ENCODE measurements at regions not wholly inside any gene's neighbourhood (a gene's known extent, or its start where the extent isn't known, plus 50 kb on each side); places are given as distances from the start of the nearest gene placed in this dataset.

DNA sequence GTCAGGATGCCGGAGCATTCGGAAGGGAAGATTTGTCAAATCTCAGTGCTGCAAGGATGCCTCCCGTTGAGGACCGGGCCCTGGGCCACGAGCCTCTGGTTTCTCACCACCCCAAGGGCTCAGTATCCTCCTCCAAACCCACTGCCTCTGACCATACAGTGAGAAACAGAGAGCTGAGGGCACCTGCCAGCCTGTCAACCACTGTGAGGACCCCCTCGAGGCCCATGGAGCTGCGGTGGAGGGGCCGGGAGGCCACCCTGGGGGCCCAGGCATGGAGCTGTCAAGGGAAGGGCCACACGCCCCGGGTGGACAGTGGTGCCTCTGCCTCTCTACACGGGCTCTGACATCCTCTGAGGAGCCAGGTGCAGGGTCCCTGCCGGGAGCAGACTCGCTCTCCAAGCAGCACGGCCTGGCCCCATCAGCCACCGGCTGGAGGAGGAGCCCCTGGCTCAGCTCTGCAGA lies 248.0 kb upstream of the TCERG1L start:
- H2AFZ ChIP-seq = no peak overlapping the region
- H3K79me2 ChIP-seq = no peaks in the 10 kb centered on the region
- H3K9me2 ChIP-seq (replicated peaks; ENCODE audit: insufficient read depth) = no peaks in the 10 kb centered on the region
- H3K27me3 ChIP-seq = peaks cover 11% of the 10 kb centered on the region
- H3K27ac ChIP-seq = no peak overlapping the region
- H4K20me1 ChIP-seq (ENCODE audit: insufficient read depth, poor library complexity, severe bottlenecking) = no peaks in the 10 kb centered on the region
- TF ChIP-seq EZH2 (IDR thresholded peaks at IDR 0.05; ENCODE audit: borderline replicate concordance) (no peak), EZH2phosphoT487 (IDR thresholded peaks at IDR 0.05; ENCODE audit: low read depth, severe bottlenecking, unreplicated experiment) (no peak), CTCF (IDR thresholded peaks at IDR 0.05; ENCODE audit: poor library complexity) (no peak)
- WGBS (ENCODE audit: low lambda C conversion rate, missing lambda C conversion rate) = 86% methylated on average over 15 of the region's 15 CpGs
- no peaks in the 10 kb centered on the region for H3K9me3 ChIP-seq (ENCODE audit: low read depth)
- H3K36me3 ChIP-seq (replicated peaks; ENCODE audit: insufficient read depth, low read depth) = no peaks in the 10 kb centered on the region
- no peak overlapping the region for H3K4me3 ChIP-seq
- H3K4me1 ChIP-seq (ENCODE audit: insufficient read depth) = no peaks in the 10 kb centered on the region
- DNase-seq (ENCODE audit: low spot score) = no peak
- H3K4me2 ChIP-seq = no peak overlapping the region

- Histone ChIP-seq H3K36me3 (replicated peaks; ENCODE audit: insufficient read depth, low read depth) (no peaks in the 10 kb centered on the region), H3K27ac (no peak overlapping the region), H3K79me2 (no peaks in the 10 kb centered on the region), H3K27me3 (peaks cover 11% of the 10 kb centered on the region), H3K9me2 (replicated peaks; ENCODE audit: insufficient read depth) (no peaks in the 10 kb centered on the region), H3K4me3 (no peak overlapping the region), H4K20me1 (ENCODE audit: insufficient read depth, poor library complexity, severe bottlenecking) (no peaks in the 10 kb centered on the region), H3K9me3 (ENCODE audit: low read depth) (peaks cover 4% of the 10 kb centered on the region), H3K4me2 (no peak overlapping the region), H2AFZ (no peak overlapping the region), H3K4me1 (ENCODE audit: insufficient read depth) (no peaks in the 10 kb centered on the region)
- no peak for DNase-seq (ENCODE audit: low spot score)
- WGBS (ENCODE audit: low lambda C conversion rate, missing lambda C conversion rate) = 61% methylated on average over 8 of the region's 8 CpGs
- TF ChIP-seq EZH2phosphoT487 (IDR thresholded peaks at IDR 0.05; ENCODE audit: low read depth, severe bottlenecking, unreplicated experiment) = no peak
- no peak for TF ChIP-seq EZH2 (IDR thresholded peaks at IDR 0.05; ENCODE audit: borderline replicate concordance)
Observed at GRCh38 chr10:131560166-131560565, 248.6 kb upstream of the TCERG1L start.

- H2AFZ ChIP-seq = no peak overlapping the region
- peaks cover 11% of the 10 kb centered on the region for H3K27me3 ChIP-seq
- 92% methylated on average over 15 of the region's 15 CpGs for WGBS (ENCODE audit: low lambda C conversion rate, missing lambda C conversion rate)
- H3K36me3 ChIP-seq (replicated peaks; ENCODE audit: insufficient read depth, low read depth) = no peaks in the 10 kb centered on the region
- no peaks in the 10 kb centered on the region for H4K20me1 ChIP-seq (ENCODE audit: insufficient read depth, poor library complexity, severe bottlenecking)
- TF ChIP-seq CTCF (IDR thresholded peaks at IDR 0.05; ENCODE audit: poor library complexity) = no peak
- TF ChIP-seq EZH2 (IDR thresholded peaks at IDR 0.05; ENCODE audit: borderline replicate concordance) = no peak
- TF ChIP-seq EZH2phosphoT487 (IDR thresholded peaks at IDR 0.05; ENCODE audit: low read depth, severe bottlenecking, unreplicated experiment) = no peak
- H3K9me3 ChIP-seq (ENCODE audit: low read depth) = peaks cover 4% of the 10 kb centered on the region
- H3K4me1 ChIP-seq (ENCODE audit: insufficient read depth) = no peaks in the 10 kb centered on the region
- no peaks in the 10 kb centered on the region for H3K79me2 ChIP-seq
- DNase-seq (ENCODE audit: low spot score) = no peak
- no peaks in the 10 kb centered on the region for H3K9me2 ChIP-seq (replicated peaks; ENCODE audit: insufficient read depth)
- no peak overlapping the region for H3K4me2 ChIP-seq
- no peak overlapping the region for H3K27ac ChIP-seq
- no peak overlapping the region for H3K4me3 ChIP-seq
Observed at GRCh38 chr10:131560706-131561355, 249.3 kb upstream of the TCERG1L start.

DNA sequence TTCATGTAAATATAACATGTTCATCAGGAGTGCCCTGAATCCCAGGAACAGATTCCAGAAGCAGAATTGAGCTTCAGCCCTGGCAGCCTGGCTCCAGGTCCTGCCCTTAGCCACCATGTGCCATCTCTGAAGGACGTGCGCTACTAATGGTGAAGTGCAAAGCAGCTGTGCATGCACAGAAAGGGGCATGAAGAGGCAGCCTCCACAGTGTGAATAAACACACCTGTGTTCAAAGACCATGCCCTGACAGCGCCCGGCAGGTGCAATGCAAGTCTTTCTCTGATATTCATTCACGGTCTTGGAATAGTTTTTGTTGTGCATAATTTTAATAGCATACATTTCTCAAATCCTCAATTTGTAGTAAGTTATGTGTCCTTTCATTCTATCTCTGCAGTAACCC lies 250.4 kb upstream of the TCERG1L start:
- H3K79me2 ChIP-seq = no peaks in the 10 kb centered on the region
- TF ChIP-seq CTCF (IDR thresholded peaks at IDR 0.05; ENCODE audit: poor library complexity) = no peak
- TF ChIP-seq EZH2 (IDR thresholded peaks at IDR 0.05; ENCODE audit: borderline replicate concordance) = no peak
- TF ChIP-seq EZH2phosphoT487 (IDR thresholded peaks at IDR 0.05; ENCODE audit: low read depth, severe bottlenecking, unreplicated experiment) = no peak
- no peak overlapping the region for H3K27ac ChIP-seq
- H3K4me3 ChIP-seq = no peak overlapping the region
- no peaks in the 10 kb centered on the region for H4K20me1 ChIP-seq (ENCODE audit: insufficient read depth, poor library complexity, severe bottlenecking)
- H3K9me2 ChIP-seq (replicated peaks; ENCODE audit: insufficient read depth) = no peaks in the 10 kb centered on the region
- 90% methylated on average over 5 of the region's 5 CpGs for WGBS (ENCODE audit: low lambda C conversion rate, missing lambda C conversion rate)
- DNase-seq (ENCODE audit: low spot score) = no peak
- peaks cover 4% of the 10 kb centered on the region for H3K9me3 ChIP-seq (ENCODE audit: low read depth)
- no peak overlapping the region for H2AFZ ChIP-seq
- H3K4me1 ChIP-seq (ENCODE audit: insufficient read depth) = no peaks in the 10 kb centered on the region
- peaks cover 11% of the 10 kb centered on the region for H3K27me3 ChIP-seq
- no peaks in the 10 kb centered on the region for H3K36me3 ChIP-seq (replicated peaks; ENCODE audit: insufficient read depth, low read depth)
- H3K4me2 ChIP-seq = no peak overlapping the region
